Breast epithelium (tissue), 4 donors: ENCODE measurements at regions not wholly inside any gene's neighbourhood (a gene's known extent, or its start where the extent isn't known, plus 50 kb on each side); places are given as distances from the start of the nearest gene placed in this dataset.

ENCODE experiments used
- DNase-seq, 2 donors: peaks; one replicate each; pipeline ENCODE4 v3.0.0-alpha.2; 2019; ENCODE audit warnings: low spot score in 2 of 2
- H3K27ac ChIP-seq, 2 donors: fragments of 200-600 bp; sonication (generic) in 1 of 2; one replicate each; pipeline ENCODE4 v1.5.1; 2016 to 2019; ENCODE audit warnings: mild to moderate bottlenecking in 1 of 2
- H3K27me3 ChIP-seq, 2 donors: fragments of 200-600 bp; sonication (generic) in 1 of 2; one replicate each; pipeline versions ENCODE4 v1.5.1 to v1.6.0; 2017 to 2019; ENCODE audit warnings: control low read depth in 1 of 2, mild to moderate bottlenecking in 1 of 2
- H3K36me3 ChIP-seq: fragments of 200-600 bp; one replicate; pipeline ENCODE4 v1.5.1; 2019
- H3K4me1 ChIP-seq, 2 donors: fragments of 200-600 bp; sonication (generic); one replicate each; pipeline ENCODE4 v1.5.1; 2016 to 2019; ENCODE audit warnings: control low read depth in 1 of 2
- H3K4me3 ChIP-seq, 3 donors: fragments of 200-600 bp; sonication (generic); 1 replicate in 2 of 3; 2 replicates in 1 of 3; pipeline ENCODE4 v1.5.1; 2016 to 2019; ENCODE audit warnings: mild to moderate bottlenecking in 3 of 3, moderate library complexity in 2 of 3
- H3K9me3 ChIP-seq, 2 donors: fragments of 200-600 bp; sonication (generic) in 1 of 2; one replicate each; pipeline ENCODE4 v1.5.1; 2016 to 2019; ENCODE audit warnings: control low read depth in 1 of 2
- POLR2A ChIP-seq: fragments of 450-650 bp; IDR thresholded peaks from one replicate; pipeline ENCODE4 v1.6.1; 2016; ENCODE audit warnings: antibody characterized with exemption, mild to moderate bottlenecking, moderate library complexity
- POLR2AphosphoS5 ChIP-seq, 3 donors: sonication (generic); formaldehyde crosslinking; IDR thresholded peaks; one replicate each; pipeline ENCODE4 v1.6.1; 2017; ENCODE audit warnings: antibody characterized with exemption in 3 of 3
- intact Hi-C: fragments of 100-400 bp; cut with DNase I; formaldehyde crosslinking; loops from one replicate; pipeline ENCODE4 v1.15.1; 2023; ENCODE audit warnings: low total_unique reads
- TF ChIP-seq, protein P1 (sequence below), 3 donors: fragments of 450-650 bp; IDR thresholded peaks; one replicate each; pipeline ENCODE4 v1.5.1; 2016 to 2017; ENCODE audit warnings: antibody characterized with exemption in 3 of 3, mild to moderate bottlenecking in 3 of 3, moderate library complexity in 3 of 3

- no peak overlapping the region for H3K27ac ChIP-seq
- intact Hi-C loops = no loop called here
- no peak overlapping the region for H3K4me3 ChIP-seq
- TF ChIP-seq, protein P1, sequence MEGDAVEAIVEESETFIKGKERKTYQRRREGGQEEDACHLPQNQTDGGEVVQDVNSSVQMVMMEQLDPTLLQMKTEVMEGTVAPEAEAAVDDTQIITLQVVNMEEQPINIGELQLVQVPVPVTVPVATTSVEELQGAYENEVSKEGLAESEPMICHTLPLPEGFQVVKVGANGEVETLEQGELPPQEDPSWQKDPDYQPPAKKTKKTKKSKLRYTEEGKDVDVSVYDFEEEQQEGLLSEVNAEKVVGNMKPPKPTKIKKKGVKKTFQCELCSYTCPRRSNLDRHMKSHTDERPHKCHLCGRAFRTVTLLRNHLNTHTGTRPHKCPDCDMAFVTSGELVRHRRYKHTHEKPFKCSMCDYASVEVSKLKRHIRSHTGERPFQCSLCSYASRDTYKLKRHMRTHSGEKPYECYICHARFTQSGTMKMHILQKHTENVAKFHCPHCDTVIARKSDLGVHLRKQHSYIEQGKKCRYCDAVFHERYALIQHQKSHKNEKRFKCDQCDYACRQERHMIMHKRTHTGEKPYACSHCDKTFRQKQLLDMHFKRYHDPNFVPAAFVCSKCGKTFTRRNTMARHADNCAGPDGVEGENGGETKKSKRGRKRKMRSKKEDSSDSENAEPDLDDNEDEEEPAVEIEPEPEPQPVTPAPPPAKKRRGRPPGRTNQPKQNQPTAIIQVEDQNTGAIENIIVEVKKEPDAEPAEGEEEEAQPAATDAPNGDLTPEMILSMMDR (IDR thresholded peaks at IDR 0.05) = no peak
- TF ChIP-seq POLR2A = no peak
- TF ChIP-seq POLR2AphosphoS5 (IDR thresholded peaks at IDR 0.05) = no peak
- no peaks in the 10 kb centered on the region for H3K4me1 ChIP-seq
- DNase-seq = no peak
- H3K9me3 ChIP-seq = peaks cover 5 to 13% of the 10 kb centered on the region in 2 donors
- no peaks in the 10 kb centered on the region for H3K27me3 ChIP-seq
- H3K36me3 ChIP-seq = no peaks in the 10 kb centered on the region
Measured at GRCh38 chr10:108716352-108716751, 1207.0 kb downstream of the XPNPEP1 start.

DNA sequence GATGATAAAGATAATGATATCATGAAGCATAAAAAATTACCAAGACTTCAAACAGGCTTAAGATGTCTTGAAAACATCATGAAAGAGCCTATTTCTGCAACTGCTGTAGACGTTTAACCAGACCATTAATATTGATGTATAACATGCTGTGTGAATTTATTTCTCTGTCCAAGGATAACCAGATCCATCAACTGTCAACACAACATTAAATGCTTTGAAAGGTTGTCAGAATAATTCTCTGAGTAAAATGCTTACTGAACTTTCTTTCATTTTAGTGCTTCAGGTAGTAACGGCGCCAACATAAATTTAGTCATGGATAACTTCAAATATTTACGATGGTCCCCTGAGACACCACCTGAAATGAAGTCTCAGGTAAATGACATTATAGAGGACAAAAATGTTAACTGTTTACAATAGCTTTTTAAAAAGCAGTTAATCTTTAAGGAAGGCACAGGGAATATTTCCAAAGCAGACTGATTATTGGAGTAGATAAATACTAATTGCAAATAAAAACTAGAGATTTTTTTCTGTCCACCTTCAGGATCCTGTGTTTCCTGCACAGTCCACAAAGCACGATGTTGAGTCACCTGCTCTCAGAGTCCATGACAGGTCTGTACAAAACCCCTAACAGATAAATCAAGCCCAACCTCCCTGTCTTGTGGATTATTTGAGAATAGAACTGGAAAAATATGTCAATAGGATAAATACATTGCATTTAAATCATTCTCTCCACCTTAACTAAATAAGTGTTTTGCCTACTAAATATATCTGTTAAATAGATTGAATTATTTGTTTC is 1213.2 kb downstream of the XPNPEP1 start:
- Histone ChIP-seq H3K27me3 (no peaks in the 10 kb centered on the region), H3K27ac (no peak overlapping the region), H3K4me3 (no peak overlapping the region), H3K9me3 (peaks cover 5 to 8% of the 10 kb centered on the region in 2 donors), H3K36me3 (no peaks in the 10 kb centered on the region), H3K4me1 (no peaks in the 10 kb centered on the region)
- intact Hi-C loops = no loop called here
- DNase-seq = no peak
- no peak for TF ChIP-seq POLR2A
- TF ChIP-seq, protein P1 (IDR thresholded peaks at IDR 0.05) = no peak
- no peak for TF ChIP-seq POLR2AphosphoS5 (IDR thresholded peaks at IDR 0.05)

DNA sequence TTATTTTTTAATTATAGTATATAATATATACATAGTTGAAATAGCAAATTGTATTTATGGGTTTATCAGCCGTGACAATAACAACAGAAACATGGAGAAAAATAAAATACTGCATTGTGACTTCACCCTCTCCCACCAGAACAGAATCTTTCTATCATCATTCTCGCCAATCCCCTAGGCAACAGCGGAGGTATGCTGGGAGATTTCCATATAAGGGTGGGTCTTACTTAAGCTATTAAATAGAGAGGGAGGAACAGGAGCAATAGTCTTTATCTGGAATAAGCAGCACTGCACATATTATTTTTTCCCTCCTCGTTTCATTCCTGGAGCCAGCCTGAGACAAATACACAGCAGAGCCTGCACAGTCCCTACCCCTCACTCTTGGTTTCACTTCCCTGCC is 1214.9 kb downstream of the XPNPEP1 start:
- intact Hi-C loops = no loop called here
- H3K36me3 ChIP-seq = no peaks in the 10 kb centered on the region
- peaks cover 4% of the 10 kb centered on the region in 2 donors for H3K9me3 ChIP-seq
- H3K4me3 ChIP-seq = no peak overlapping the region
- TF ChIP-seq POLR2AphosphoS5 (IDR thresholded peaks at IDR 0.05) = no peak
- TF ChIP-seq, protein P1 (IDR thresholded peaks at IDR 0.05) = no peak
- TF ChIP-seq POLR2A = no peak
- H3K4me1 ChIP-seq = no peaks in the 10 kb centered on the region
- H3K27me3 ChIP-seq = no peaks in the 10 kb centered on the region
- H3K27ac ChIP-seq = no peak overlapping the region
- no peak for DNase-seq

DNA sequence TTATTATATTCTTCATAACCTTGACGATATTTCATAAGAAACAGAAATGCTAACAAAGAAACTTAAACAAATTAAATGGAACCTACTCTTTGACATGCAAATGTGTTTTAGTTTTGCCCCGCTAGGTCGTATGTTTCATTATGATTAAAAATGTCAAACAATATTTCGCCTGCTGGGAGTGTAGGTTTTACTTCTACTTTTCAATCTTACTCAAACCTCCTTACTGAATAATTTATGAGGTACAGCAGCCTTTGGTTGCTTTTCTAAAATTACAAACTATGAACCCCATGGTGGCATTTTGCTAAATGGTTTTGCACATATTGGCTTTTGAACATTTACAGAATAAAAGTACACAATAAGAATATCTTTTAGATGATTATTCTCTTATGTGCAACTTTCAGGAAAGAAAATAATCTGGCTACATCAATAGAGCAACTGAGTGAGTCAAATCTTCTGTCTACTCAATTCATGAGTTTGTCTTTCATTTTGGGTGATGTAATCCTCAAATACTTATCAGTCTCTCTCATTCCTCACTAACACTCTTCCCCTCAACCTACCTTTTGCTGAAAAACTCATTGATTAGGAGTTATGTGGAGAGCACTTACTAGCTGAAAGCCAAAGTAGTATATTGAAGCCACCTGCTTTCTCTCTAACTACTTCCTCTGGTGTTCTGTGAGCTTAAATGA is 1226.4 kb downstream of the XPNPEP1 start:
- intact Hi-C loops = no loop called here
- H3K9me3 ChIP-seq = no peaks in the 10 kb centered on the region

More for the DNA sequence above, 1226.4 kb downstream of the XPNPEP1 start:
- Histone ChIP-seq H3K4me1 (no peaks in the 10 kb centered on the region), H3K27me3 (no peaks in the 10 kb centered on the region), H3K36me3 (no peaks in the 10 kb centered on the region), H3K4me3 (no peak overlapping the region), H3K27ac (no peak overlapping the region)
- TF ChIP-seq POLR2AphosphoS5 (IDR thresholded peaks at IDR 0.05) (no peak), POLR2A (no peak)
- TF ChIP-seq, protein P1 (IDR thresholded peaks at IDR 0.05) = no peak
- no peak for DNase-seq
